HUES6 (cell line): ENCODE measurements at regions not wholly inside any gene's neighbourhood (a gene's known extent, or its start where the extent isn't known, plus 50 kb on each side); places are given as distances from the start of the nearest gene placed in this dataset.
"Not testable (repeated sequence)": the region's sequence is repeated elsewhere in the genome, so short reads cannot be mapped to it uniquely, and the experiment has no call there.

Experiments used
- H3K27ac ChIP-seq: 2 replicates; pipeline ENCODE4 v1.7.0; 2013; ENCODE audit warnings: low read depth, mild to moderate bottlenecking, low read length, inconsistent platforms
- H3K27me3 ChIP-seq: 2 replicates; pipeline ENCODE4 v1.6.1; 2013; ENCODE audit warnings: low read length; ENCODE audit not compliant: control insufficient read depth, insufficient read depth
- H3K36me3 ChIP-seq: 2 replicates; pipeline ENCODE4 v1.6.1; 2013; ENCODE audit warnings: low read length; ENCODE audit not compliant: control insufficient read depth, insufficient read depth
- H3K4me1 ChIP-seq: 2 replicates; pipeline ENCODE4 v1.6.1; 2013; ENCODE audit warnings: low read length; ENCODE audit not compliant: control insufficient read depth, insufficient read depth
- H3K4me3 ChIP-seq: 2 replicates; pipeline ENCODE4 v1.5.1; 2013; ENCODE audit warnings: low read depth, low read length
- H3K9ac ChIP-seq: one replicate; pipeline ENCODE4 v1.6.1; 2013; ENCODE audit warnings: mild to moderate bottlenecking, low read length
- H3K9me3 ChIP-seq: 2 replicates; pipeline ENCODE4 v1.6.1; 2013; ENCODE audit warnings: low read depth, low read length; ENCODE audit not compliant: control insufficient read depth, insufficient read depth

- H3K4me3 ChIP-seq, H3K4me1 ChIP-seq, H3K27me3 ChIP-seq, H3K9me3 ChIP-seq, H3K27ac ChIP-seq, H3K9ac ChIP-seq, H3K36me3 ChIP-seq: not testable (repeated sequence)
Observed at GRCh38 chr9:39810401-39810800, 454.9 kb downstream of the SPATA31A1 start.

DNA sequence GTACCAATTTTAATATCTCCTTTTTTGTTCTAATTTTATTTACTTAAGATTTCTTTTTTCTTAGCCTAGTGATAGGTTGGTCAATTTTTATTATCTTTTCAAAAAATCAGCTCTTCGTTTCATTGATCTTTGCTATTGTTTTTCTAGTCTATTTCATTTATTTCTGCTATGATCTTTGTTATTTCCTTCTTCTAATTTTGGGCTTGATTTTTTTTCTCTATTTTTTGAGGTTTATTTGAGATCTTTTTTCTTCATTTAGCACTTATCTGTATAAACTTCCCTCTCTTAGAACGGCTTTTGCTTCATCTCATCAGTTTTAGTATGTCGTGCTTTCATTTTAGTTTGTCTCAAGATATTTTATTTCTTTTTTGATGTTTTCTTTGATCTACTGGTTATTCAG is 456.1 kb downstream of the SPATA31A1 start:
- not testable (repeated sequence) for H3K27me3 ChIP-seq, H3K4me1 ChIP-seq, H3K4me3 ChIP-seq, H3K9me3 ChIP-seq, H3K36me3 ChIP-seq, H3K27ac ChIP-seq, H3K9ac ChIP-seq

DNA sequence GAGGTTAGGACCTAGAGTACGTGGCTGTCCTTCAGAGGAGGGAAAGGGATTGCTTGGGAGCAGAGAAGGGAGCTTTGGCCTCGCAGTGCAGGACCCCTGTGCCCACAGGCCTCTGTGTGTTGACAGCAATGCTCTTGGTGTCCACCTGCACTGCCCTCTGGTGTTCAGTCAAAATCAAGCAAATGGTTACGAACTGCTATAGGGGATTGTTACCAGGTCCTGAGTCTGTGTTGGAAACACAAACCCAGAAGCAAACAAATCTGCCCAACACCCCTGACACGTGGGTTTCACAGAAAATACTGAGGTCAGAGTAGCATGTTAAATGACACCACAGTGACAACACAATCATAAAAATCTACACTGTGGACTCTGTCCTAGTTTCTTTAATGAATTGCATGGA is 473.0 kb downstream of the SPATA31A1 start:
- not testable (repeated sequence) for H3K4me1 ChIP-seq, H3K9ac ChIP-seq, H3K9me3 ChIP-seq, H3K27ac ChIP-seq, H3K36me3 ChIP-seq, H3K27me3 ChIP-seq, H3K4me3 ChIP-seq
